Dedifferentiated amniotic fluid mesenchymal stem cell (primary cell): ENCODE measurements at regions not wholly inside any gene's neighbourhood (a gene's known extent, or its start where the extent isn't known, plus 50 kb on each side); places are given as distances from the start of the nearest gene placed in this dataset.

Experiments used
- DNase-seq: peaks from one replicate; pipeline ENCODE4 v3.0.0-alpha.2; 2016; ENCODE audit errors: extremely low spot score

DNA sequence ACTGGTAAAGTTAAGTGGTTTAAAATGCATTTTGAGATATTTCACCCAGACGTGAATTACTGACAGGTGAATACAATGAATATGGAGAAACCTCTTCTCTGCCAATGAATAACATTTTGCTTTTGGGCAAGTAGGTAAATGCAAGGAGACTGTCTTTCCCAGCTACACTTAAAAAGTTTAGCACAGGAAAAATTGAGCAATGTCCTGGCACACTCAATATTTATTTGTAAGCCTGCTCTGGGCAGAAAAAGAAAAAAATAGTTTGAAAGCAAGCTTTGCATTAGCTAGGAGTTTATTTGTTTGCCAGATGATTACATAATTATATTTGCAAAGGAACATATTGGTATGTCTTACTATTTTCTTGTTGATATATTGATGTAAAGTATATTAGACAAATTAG lies 624.2 kb downstream of the ACTR3B start:
- no peak for DNase-seq

DNA sequence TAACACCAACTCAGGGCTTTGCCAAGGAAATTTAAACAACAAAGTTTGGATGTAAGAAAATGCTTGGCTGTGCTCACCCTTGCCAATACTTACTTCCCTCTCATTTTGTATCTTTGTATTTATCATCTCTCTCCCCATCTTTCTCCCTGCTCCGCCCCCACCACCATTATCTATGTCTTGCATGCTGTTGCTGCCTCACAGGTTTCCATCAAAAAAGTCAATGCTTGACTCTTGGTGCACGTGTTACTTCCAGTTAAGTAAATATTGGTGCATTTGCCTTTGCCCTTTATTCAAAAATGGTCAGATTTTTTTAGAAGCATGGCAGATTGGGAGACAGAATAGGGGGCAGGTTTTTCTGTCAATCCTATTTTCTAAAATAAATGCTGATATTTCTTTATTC lies 626.0 kb downstream of the ACTR3B start:
- DNase-seq = no peak

GRCh38 chr7:153386556-153386955 lies 627.0 kb downstream of the ACTR3B start:
- DNase-seq = no peak

GRCh38 chr7:153388611-153389010 lies 629.1 kb downstream of the ACTR3B start:
- DNase-seq = no peak

GRCh38 chr7:153389261-153389660 lies 629.7 kb downstream of the ACTR3B start:
- DNase-seq = no peak

DNA sequence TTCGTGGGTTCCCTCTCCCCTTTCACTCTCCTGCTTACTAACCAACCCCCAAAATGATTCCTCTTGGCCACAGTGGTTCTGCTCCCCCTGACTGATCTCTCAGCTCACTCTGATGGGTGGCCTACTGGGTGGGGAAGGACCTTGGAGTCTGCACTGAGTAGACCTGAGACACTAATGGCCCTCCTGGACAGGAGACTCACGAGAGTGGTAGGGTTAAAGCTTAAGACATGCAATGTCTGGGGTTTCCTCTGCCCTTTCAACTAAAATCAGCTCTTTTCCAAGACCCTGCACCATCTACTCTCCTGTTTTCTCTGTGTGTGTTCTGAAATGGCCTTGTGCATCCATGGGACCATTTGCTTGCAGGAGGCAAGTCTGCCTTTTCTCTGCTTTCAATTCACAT lies 631.4 kb downstream of the ACTR3B start:
- DNase-seq = no peak

DNA sequence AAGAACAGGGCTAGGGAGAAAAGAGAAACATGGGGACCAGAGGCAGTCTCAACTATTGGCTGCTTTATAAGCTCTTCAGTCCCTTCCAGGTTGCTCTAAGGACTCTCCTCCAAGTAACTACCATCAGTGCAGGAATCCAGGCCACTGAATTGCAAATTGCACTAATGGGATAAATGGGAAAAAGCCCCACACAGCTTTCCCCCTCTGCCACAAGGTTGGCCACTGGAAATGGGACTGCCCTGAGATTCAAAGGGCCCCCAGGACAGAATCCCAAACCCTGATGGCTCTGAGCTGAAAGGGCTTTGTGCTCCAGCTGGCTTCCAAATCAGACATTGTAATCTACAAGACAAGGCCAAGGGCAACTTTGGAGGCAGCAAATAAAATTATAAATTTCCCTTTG lies 633.2 kb downstream of the ACTR3B start:
- DNase-seq = no peak

DNA sequence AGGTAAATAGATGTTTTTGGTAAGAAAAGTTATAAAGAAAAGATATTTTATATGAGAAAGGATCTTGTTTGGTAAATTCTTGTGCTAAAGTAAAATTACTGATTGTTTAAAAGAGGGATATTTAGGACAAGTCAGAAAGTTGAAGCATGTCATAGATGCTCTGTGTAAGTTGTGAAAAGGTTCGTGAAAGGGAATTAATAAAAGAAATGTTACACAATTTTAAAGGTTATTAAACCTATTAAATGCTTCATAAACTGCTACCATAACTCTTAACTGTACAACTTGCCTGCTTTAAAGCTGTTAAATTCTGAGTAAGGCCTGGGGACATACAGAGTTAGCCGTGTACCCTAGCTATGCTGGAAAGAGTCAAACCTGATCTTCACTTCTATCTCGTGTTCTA lies 634.1 kb downstream of the ACTR3B start:
- DNase-seq = no peak

DNA sequence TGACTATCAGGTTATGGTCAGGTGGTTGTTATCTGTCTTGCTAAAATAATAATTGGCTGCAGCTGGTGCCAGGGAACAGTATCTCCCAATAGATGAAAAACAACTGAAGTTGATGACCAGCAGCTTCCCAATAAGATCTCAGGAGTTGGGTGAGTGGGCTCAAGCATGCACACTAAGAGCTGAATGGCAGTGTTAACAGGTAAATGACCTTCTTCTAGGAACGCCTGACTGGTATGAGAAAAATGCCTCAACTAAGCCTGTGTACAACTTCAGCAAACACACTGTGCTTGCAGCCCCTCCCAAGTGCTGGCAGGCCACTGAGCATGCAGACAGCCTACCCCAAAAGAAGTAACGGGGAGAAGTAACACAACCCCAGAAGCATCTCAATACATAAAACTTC lies 636.9 kb downstream of the ACTR3B start:
- DNase-seq = no peak

DNA sequence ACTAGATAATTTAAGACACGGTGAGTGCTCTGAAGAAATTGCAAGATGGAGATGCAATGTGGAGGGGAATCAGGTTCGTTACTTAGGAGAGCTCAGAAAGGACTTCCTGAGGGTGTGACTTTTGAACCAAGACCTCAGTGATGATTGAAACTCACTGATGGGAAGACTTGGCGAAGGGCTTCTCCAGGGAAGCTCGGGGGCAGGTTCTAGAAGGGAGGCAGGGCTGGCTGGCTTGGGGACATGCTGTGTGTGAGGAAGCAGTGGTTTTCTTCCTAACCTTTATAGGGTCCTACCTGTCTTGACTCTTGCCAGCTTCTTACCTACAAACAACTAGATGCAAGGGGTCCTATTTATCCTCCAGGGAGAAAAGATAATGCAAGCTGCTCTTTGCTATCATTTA lies 637.9 kb downstream of the ACTR3B start:
- DNase-seq = no peak

GRCh38 chr7:153397906-153398305 lies 638.4 kb downstream of the ACTR3B start:
- DNase-seq = no peak

- DNase-seq = no peak
These were observed 638.8 kb downstream of the ACTR3B start for GRCh38 chr7:153398370-153398769.

DNA sequence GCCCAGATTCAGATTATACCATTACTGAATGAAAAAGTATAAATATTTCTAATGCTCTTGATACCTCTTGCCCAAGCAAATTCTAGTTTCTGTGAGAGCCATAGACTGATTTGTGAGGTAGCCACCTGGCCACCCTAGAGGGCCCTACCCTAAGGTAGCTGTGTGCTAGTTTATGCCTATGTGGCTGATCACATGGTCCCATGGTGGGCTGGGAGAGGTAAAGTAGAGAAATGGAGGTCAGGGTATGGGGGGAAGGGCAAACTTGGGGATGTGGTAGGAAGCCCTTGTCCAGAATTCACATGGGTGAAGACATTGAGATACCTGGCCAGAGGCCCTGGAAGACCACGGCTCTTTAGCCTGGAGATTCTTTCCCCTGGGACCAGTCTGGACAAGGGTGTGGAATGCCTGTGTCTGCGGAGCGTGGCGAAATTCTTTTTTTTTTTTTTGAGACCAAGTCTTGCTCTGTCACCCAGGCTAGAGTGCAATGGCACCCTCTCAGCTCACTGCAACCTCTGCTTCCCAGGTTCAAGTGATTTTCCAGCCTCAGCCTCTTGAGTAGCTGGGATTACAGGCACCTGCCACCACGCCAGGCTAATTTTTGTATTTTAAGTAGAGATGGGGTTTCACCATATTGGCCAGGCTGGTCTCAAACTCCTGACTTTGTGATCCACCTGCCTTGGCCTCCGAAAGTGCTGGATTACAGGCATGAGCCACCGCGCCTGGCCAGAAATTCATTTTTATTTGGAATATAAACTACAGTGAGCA lies 639.4 kb downstream of the ACTR3B start:
- DNase-seq = no peak

DNA sequence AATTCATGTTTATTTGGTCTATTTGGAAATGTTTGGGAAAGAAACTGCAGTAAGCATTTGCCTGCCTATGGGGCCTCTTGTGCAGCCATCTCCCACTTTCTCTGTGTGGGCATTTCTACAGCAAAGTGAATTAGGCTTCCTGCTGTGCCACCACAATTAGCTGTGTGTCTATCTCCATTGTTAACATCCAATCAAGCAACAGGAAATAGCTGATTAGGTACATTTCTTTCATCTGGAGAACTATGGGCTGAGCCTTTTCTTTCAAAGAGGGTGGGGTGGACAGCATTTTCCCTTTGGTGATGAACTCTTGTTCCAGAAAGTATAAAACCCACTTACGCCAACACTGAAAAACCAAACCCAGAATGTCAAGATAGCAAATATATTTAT lies 640.0 kb downstream of the ACTR3B start:
- no peak for DNase-seq

GRCh38 chr7:153400735-153401593 lies 641.4 kb downstream of the ACTR3B start:
- no peak for DNase-seq

- DNase-seq = no peak
These were observed 642.5 kb downstream of the ACTR3B start for GRCh38 chr7:153401795-153402720.

DNA sequence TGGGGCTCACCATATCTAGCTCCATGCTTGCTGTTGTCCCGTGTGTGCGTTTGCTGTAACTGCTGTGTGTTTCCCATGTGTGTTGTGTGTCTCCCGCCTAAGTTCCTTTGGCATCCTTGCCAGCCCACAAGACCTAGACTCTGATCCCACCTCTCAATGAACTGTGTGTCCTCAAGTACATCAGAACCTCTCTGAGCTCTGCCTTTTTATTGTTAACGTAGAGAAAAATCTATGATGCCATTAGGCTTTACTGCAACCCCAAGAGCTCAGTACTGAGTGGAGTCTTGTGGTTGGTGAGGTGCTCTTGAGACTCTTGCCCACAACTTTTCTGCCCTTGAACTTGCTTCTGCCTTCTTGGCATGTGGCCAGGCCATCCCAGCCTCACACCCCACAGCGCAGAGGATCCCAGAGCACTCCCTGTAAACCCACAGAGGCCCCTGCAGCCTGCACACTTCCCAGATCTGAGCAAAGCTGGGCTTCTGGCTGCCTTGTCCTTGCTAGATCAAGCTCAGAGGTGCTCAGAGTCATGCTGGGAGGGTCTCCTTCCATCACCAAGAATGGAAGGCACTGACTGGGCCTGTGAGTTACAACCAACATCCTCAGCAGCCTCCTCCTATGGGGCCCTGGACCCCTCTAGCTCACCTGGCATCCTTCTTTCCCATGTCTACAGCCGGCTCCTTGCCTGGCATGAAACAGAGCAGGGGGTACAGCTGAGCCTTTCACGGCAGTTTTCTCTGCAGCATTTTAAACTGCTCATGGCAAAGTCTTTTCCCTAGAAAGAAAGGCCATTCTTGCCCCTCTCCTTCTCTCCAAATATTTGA lies 643.4 kb downstream of the ACTR3B start:
- no peak for DNase-seq

DNA sequence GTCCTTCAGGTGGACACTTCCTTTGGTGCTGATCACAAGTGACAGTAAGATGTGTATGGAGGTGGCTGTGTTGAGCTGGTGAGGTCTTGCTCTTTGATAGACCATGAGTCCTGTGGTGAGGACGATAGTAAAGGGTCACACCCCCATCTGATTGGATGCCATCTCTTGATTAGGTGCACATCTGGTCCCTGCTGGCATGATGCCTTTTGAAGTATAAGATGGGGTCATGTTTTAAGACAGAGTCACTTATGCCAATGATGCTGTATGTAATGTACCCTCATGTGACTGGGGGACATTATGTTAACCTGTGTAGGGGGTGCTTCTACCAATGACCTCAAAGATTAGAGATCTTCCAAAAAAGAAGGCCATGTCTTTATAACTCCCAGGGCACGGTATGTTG lies 644.6 kb downstream of the ACTR3B start:
- DNase-seq = no peak

GRCh38 chr7:153404781-153405279 lies 645.3 kb downstream of the ACTR3B start:
- no peak for DNase-seq

DNA sequence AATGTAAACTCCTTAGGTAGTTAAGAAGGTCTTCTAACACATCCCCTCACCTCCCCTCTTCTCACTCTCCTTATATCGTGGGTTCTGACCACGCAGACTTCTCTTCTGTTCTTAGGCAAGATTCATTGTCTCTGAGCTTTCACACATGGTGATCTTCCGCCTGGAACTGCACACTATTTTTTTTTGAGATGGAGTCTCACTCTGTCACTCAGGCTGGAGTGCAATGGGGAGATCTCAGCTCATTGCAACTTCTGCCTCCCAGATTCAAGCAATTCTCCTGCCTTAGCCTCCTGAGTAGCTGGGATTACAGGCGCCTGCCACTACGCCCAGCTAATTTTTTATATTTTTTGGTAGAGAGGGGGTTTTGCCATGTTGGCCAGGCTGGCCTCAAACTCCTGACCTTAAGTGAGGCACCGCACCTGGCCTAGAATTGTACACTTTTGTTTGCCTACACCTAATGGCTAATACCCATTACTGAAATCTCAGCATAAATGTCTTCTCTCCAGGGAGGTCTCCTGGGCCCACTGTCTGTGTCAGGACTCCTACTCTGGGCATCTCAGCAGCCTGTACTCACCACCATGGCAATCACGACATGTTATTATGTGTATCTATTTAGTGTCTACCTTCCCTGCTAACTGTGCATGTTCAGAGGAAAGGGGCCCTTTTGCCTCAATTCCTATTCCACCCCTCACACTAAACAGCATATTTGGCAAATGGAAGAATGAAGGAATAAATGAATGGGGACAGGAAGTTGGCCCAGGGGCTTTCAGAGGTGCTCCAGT lies 646.3 kb upstream of the DPP6 start:
- DNase-seq = no peak
